K562 (cell line): ENCODE measurements at regions not wholly inside any gene's neighbourhood (a gene's known extent, or its start where the extent isn't known, plus 50 kb on each side); places are given as distances from the start of the nearest gene placed in this dataset.

ENCODE experiments used
- ATAC-seq: fragments of 200-7000 bp; cut with Tn5 transposase; 3 replicates; pipeline ENCODE4 v1.9.1; 2020; ENCODE audit warnings: moderate library complexity
- BruUV-seq: library from RNA; stranded (reverse); fragments of 400-500 nt; replicated peaks from 2 replicates; lab custom pipeline; 2021; lab: Mats Ljungman, UMichigan
- CTCF ChIA-PET: fragments of 300-600 bp; formaldehyde crosslinking; extraction: SDS; loops from one replicate; lab custom pipeline; 2021; ENCODE audit warnings: low intra/inter-chr PET ratio; lab: Yijun Ruan, JAX
- POLR2A ChIA-PET: fragments of 300-600, 350-650 bp; sonication (Branson Sonifier 250); formaldehyde crosslinking; extraction: SDS; loops from one replicate; lab custom pipeline; 2021; ENCODE audit warnings: antibody characterized with exemption, inconsistent platforms; lab: Yijun Ruan, JAX
- DNase-seq, 4 experiments: peaks; one replicate each; pipeline versions ENCODE4 v3.0.0 to v3.0.0-alpha.2; 2011 to 2018; ENCODE audit warnings: low spot score in 3 of 4, mixed read lengths in 3 of 4; ENCODE audit errors: extremely low read depth in 1 of 4
- FAIRE-seq: peaks from 2 replicates; lab custom pipeline; 2011; peaks lifted over from hg19 to GRCh38; lab: Jason Lieb, UNC
- H2AFZ ChIP-seq: 2 replicates; pipeline ENCODE4 v1.6.0; 2011; ENCODE audit warnings: low read depth, low read length, control low read depth, inconsistent platforms
- H3K27ac ChIP-seq: fragments of 200-600 bp; 3 replicates; pipeline ENCODE4 v1.8.0; 2011; ENCODE audit warnings: low read depth, mild to moderate bottlenecking, control low read depth, inconsistent platforms, low read length, moderate library complexity, mixed read lengths; ENCODE audit errors: extremely low read depth
- H3K27me3 ChIP-seq, 2 experiments: fragments of 300-600 bp in 1 of 2; 2 replicates in 1 of 2; 3 replicates in 1 of 2; pipeline versions ENCODE4 v1.6.0 to v1.8.0; 2011; ENCODE audit warnings: inconsistent platforms in 2 of 2, low read length in 2 of 2, mild to moderate bottlenecking in 1 of 2, mixed read lengths in 1 of 2, moderate library complexity in 1 of 2; ENCODE audit not compliant: control insufficient read depth in 2 of 2, insufficient read depth in 2 of 2
- H3K36me3 ChIP-seq: fragments of 300-600 bp; 3 replicates; pipeline ENCODE4 v1.8.0; 2011; ENCODE audit warnings: mild to moderate bottlenecking, low read length, inconsistent platforms; ENCODE audit not compliant: control insufficient read depth, insufficient read depth
- H3K4me1 ChIP-seq, 2 experiments: fragments of 200-600 bp in 1 of 2; replicated peaks in 1 of 2; 2 replicates in 1 of 2; 3 replicates in 1 of 2; pipeline versions ENCODE4 v1.5.1 to v1.8.0; 2011; ENCODE audit warnings: inconsistent platforms in 2 of 2, low read length in 2 of 2, mild to moderate bottlenecking in 1 of 2, mixed read lengths in 1 of 2, moderate library complexity in 1 of 2; ENCODE audit not compliant: control insufficient read depth in 2 of 2, insufficient read depth in 2 of 2
- H3K4me2 ChIP-seq: 2 replicates; pipeline ENCODE4 v1.6.1; 2011; ENCODE audit warnings: low read length, control low read depth, inconsistent platforms, mixed read lengths; ENCODE audit not compliant: insufficient read depth
- H3K4me3 ChIP-seq: fragments of 200-600 bp; sonication (generic), shearing (Covaris generic); 2 replicates; pipeline ENCODE4 v1.5.1; 2016; ENCODE audit warnings: control low read depth, inconsistent platforms
- H3K79me2 ChIP-seq: fragments of 200-600 bp; 3 replicates; pipeline ENCODE4 v1.8.0; 2011; ENCODE audit warnings: low read length, inconsistent platforms; ENCODE audit not compliant: control insufficient read depth, insufficient read depth
- H3K9ac ChIP-seq, 2 experiments: 2 replicates each; pipeline versions ENCODE4 v1.6.0 to v1.6.1; 2011; ENCODE audit warnings: low read depth in 2 of 2, low read length in 2 of 2, control low read depth in 1 of 2, inconsistent platforms in 1 of 2, mild to moderate bottlenecking in 1 of 2, mixed read lengths in 1 of 2; ENCODE audit not compliant: insufficient read depth in 1 of 2
- H3K9me1 ChIP-seq: one replicate; pipeline ENCODE4 v1.6.0; 2011; ENCODE audit warnings: inconsistent platforms, mild to moderate bottlenecking, low read length, moderate library complexity; ENCODE audit not compliant: control insufficient read depth, insufficient read depth
- H3K9me3 ChIP-seq: replicated peaks from 2 replicates; pipeline ENCODE4 v1.5.1; 2011; ENCODE audit warnings: low read depth, low read length, inconsistent platforms; ENCODE audit not compliant: control insufficient read depth, insufficient read depth
- H4K20me1 ChIP-seq: replicated peaks from 2 replicates; pipeline ENCODE4 v1.6.1; 2011; ENCODE audit warnings: low read length, inconsistent platforms, mixed read lengths; ENCODE audit not compliant: control insufficient read depth, insufficient read depth
- NONO ChIP-seq, 2 experiments: fragments of 200-400 bp in 1 of 2; fragments of 450-650 bp in 1 of 2; formaldehyde crosslinking in 1 of 2; IDR thresholded peaks; 2 replicates each; pipeline ENCODE4 v1.6.1; 2017; ENCODE audit warnings: low read depth in 2 of 2, mild to moderate bottlenecking in 2 of 2, moderate library complexity in 2 of 2, low read length in 1 of 2
- ZNF551 ChIP-seq: fragments of 250-450 bp; sonication (Bioruptor Pico); IDR thresholded peaks from 2 replicates; pipeline ENCODE4 v1.5.0; 2021; ENCODE audit warnings: mild to moderate bottlenecking, moderate library complexity
- WGBS: fragments of 100-300 bp; shearing (Covaris generic); methylation state at CpG from one replicate; pipeline ENCODE4 v1.1.6; 2016; ENCODE audit warnings: low coverage, mixed read lengths; ENCODE audit not compliant: insufficient coverage; ENCODE audit errors: missing lambda C conversion rate; 5-methylcytosine and 5-hydroxymethylcytosine counted together
- in situ Hi-C: fragments of 300-500 bp; cut with MboI; formaldehyde crosslinking; loops from 4 replicates; pipeline ENCODE4 v1.15.0; 2018; ENCODE audit warnings: inconsistent platforms, mixed read lengths
- intact Hi-C: fragments of 100-400 bp; cut with micrococcal nuclease; formaldehyde crosslinking; loops from 2 replicates; pipeline ENCODE4 v1.14.2; 2022
- TF ChIP-seq, protein P1 (sequence below): sonication (generic); formaldehyde crosslinking; IDR thresholded peaks from 2 replicates; pipeline ENCODE4 v1.8.1; 2023; ENCODE audit warnings: mild to moderate bottlenecking, missing genetic modification reagents
- TF ChIP-seq, protein P2 (sequence below): fragments of 250-450 bp; sonication (Bioruptor Pico); IDR thresholded peaks from 2 replicates; pipeline ENCODE4 v1.8.0; 2021; ENCODE audit warnings: moderate library complexity, mild to moderate bottlenecking, inconsistent platforms

DNA sequence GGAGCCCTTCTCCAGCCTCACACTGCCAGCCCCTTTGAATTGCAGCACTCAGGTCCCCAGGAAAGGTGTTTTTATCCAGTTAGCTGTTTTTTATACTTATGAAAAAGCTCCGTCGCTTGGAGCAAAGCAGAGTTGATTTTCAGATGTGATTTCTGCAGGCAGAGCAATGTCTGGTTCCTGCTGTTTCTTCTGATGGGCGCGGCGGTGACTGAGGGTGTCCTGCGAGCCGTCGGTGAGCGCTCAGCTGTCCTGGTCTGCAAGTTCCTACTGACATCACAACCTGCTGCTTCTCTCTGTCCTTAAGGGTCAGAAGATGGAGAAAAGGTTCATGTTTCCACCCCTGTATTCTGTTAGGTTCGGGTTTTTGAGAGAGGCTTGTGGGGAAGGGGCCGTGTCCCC is 109.6 kb upstream of the FAM20C start (continued):
- TF ChIP-seq, protein P1, sequence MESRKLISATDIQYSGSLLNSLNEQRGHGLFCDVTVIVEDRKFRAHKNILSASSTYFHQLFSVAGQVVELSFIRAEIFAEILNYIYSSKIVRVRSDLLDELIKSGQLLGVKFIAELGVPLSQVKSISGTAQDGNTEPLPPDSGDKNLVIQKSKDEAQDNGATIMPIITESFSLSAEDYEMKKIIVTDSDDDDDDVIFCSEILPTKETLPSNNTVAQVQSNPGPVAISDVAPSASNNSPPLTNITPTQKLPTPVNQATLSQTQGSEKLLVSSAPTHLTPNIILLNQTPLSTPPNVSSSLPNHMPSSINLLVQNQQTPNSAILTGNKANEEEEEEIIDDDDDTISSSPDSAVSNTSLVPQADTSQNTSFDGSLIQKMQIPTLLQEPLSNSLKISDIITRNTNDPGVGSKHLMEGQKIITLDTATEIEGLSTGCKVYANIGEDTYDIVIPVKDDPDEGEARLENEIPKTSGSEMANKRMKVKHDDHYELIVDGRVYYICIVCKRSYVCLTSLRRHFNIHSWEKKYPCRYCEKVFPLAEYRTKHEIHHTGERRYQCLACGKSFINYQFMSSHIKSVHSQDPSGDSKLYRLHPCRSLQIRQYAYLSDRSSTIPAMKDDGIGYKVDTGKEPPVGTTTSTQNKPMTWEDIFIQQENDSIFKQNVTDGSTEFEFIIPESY, result no peak
- TF ChIP-seq, protein P2, sequence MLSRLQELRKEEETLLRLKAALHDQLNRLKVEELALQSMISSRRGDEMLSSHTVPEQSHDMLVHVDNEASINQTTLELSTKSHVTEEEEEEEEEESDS (CRISPR knock-in tag), result no peak

DNA sequence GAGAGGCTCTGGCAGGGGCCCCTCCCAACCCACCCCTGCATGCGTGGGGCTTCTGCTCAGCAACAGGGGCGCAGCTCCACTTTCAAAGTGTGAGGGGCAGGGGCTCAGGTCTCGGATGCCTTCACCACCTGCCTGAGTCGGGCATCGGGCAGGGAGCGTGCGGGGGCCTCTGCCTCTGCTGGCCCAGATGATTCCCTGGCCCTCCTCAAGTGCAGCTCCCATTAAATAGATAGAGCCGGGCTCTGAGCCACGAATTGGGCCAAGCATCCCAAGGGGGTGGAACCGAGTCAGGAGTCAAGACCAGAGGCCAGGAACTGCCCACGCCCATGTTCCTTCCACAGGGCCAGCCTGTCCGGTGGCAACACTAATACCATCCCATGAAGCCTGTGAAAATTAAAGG is 108.9 kb upstream of the FAM20C start:
- BruUV-seq, result no TSS peak
- no peak for DNase-seq
- Histone ChIP-seq H3K79me2 (no peaks in the 10 kb centered on the region), H3K4me3 (no peak overlapping the region), H3K4me1 (peaks cover 0 to 28% of the 10 kb centered on the region in 2 experiments; a peak in 2 of 5 replicates), H3K9me3 (no peaks in the 10 kb centered on the region), H3K27me3 (peaks cover 55 to 89% of the 10 kb centered on the region in 2 experiments), H2AFZ (no peak overlapping the region), H3K27ac (no peak overlapping the region), H4K20me1 (peaks cover 11% of the 10 kb centered on the region), H3K36me3 (no peaks in the 10 kb centered on the region), H3K9ac (no peak overlapping the region), H3K9me1 (no peaks in the 10 kb centered on the region), H3K4me2 (no peak overlapping the region)
- FAIRE-seq, result no peak
- WGBS, result 0% methylated on average over 8 of the region's 12 CpGs
- ATAC-seq, result no peak
- in situ Hi-C loops, result no loop called here
- ChIA-PET CTCF (no interaction called here), POLR2A (interaction anchor here (1.0 kb wide), 1 partner anchor 38 kb away, joined by 3 read pairs; no protein-coding TSS in a partner anchor)
- TF ChIP-seq NONO (IDR thresholded peaks at IDR 0.05; ENCODE audit: low read depth in 2 of 2, low read length in 1 of 2) (no peak), ZNF551 (CRISPR knock-in tag) (no peak)
- intact Hi-C loops, result no loop called here
